Endothelial cell of umbilical vein (primary cell): ENCODE measurements at regions not wholly inside any gene's neighbourhood (a gene's known extent, or its start where the extent isn't known, plus 50 kb on each side); places are given as distances from the start of the nearest gene placed in this dataset.

Experiments used
- BruUV-seq: library from RNA; stranded (reverse); fragments of 400-500 nt; replicated peaks from 2 replicates; lab custom pipeline; 2021; lab: Mats Ljungman, UMichigan
- CTCF ChIA-PET: fragments of 300-600, 350-600 bp; sonication (Branson Sonifier 250); formaldehyde crosslinking; loops from one replicate; lab custom pipeline; 2021; ENCODE audit warnings: antibody characterized with exemption, inconsistent platforms; lab: Charles Lee
- POLR2A ChIA-PET: fragments of 300-600, 350-600 bp; sonication (Branson Sonifier 250); formaldehyde crosslinking; loops from one replicate; lab custom pipeline; 2021; ENCODE audit warnings: antibody characterized with exemption, inconsistent platforms; lab: Charles Lee
- DNase-seq: peaks from one replicate; pipeline ENCODE4 v3.0.0-alpha.2; 2011; ENCODE audit warnings: low read depth, low spot score
- FAIRE-seq: peaks from 2 replicates; lab custom pipeline; 2011; peaks lifted over from hg19 to GRCh38; lab: Jason Lieb, UNC
- H2AFZ ChIP-seq: 2 replicates; pipeline ENCODE4 v1.6.0; 2012; ENCODE audit warnings: low read depth, low read length, control low read depth, inconsistent platforms
- H3K27ac ChIP-seq: 2 replicates; pipeline ENCODE4 v1.5.1; 2011; ENCODE audit warnings: low read depth, mild to moderate bottlenecking, control low read depth, low read length, moderate library complexity; ENCODE audit not compliant: insufficient read depth
- H3K27me3 ChIP-seq, 2 experiments: 2 replicates each; pipeline versions ENCODE4 v1.6.0 to v1.6.1; 2011; ENCODE audit warnings: low read length in 2 of 2, mixed read lengths in 1 of 2; ENCODE audit not compliant: control insufficient read depth in 2 of 2, insufficient read depth in 2 of 2
- H3K36me3 ChIP-seq, 2 experiments: 2 replicates in 1 of 2; 3 replicates in 1 of 2; pipeline ENCODE4 v1.5.1; 2011; ENCODE audit warnings: low read length in 2 of 2, mild to moderate bottlenecking in 1 of 2, moderate library complexity in 1 of 2; ENCODE audit not compliant: control insufficient read depth in 2 of 2, insufficient read depth in 2 of 2; ENCODE audit errors: extremely low read depth in 1 of 2
- H3K4me1 ChIP-seq: 3 replicates; pipeline ENCODE4 v1.5.1; 2011; ENCODE audit warnings: mild to moderate bottlenecking, low read length; ENCODE audit not compliant: control insufficient read depth, insufficient read depth; ENCODE audit errors: extremely low read depth
- H3K4me2 ChIP-seq: 2 replicates; pipeline ENCODE4 v1.6.1; 2011; ENCODE audit warnings: low read length, control low read depth, mixed read lengths; ENCODE audit not compliant: insufficient read depth
- H3K4me3 ChIP-seq, 3 experiments: fragments of 200-600 bp in 1 of 3; sonication (generic), shearing (Covaris generic) in 1 of 3; replicated peaks in 1 of 3; 2 replicates each; pipeline ENCODE4 v1.5.1; 2011 to 2016; ENCODE audit warnings: control low read depth in 3 of 3, low read length in 3 of 3, mild to moderate bottlenecking in 2 of 3, inconsistent platforms in 1 of 3, low read depth in 1 of 3, moderate library complexity in 1 of 3; ENCODE audit not compliant: insufficient read depth in 1 of 3
- H3K79me2 ChIP-seq: 2 replicates; pipeline ENCODE4 v1.6.0; 2012; ENCODE audit warnings: low read length, inconsistent platforms; ENCODE audit not compliant: control insufficient read depth, insufficient read depth
- H3K9ac ChIP-seq: replicated peaks from 2 replicates; pipeline ENCODE3; 2011; ENCODE audit warnings: low read length, control low read depth; ENCODE audit not compliant: insufficient read depth; ENCODE audit errors: extremely low read depth
- H3K9me1 ChIP-seq: replicated peaks from 3 replicates; pipeline ENCODE4 v1.6.0; 2011; ENCODE audit warnings: mild to moderate bottlenecking, low read length; ENCODE audit not compliant: control insufficient read depth, insufficient read depth; ENCODE audit errors: extremely low read depth
- H3K9me3 ChIP-seq: replicated peaks from 2 replicates; pipeline ENCODE4 v1.5.1; 2012; ENCODE audit warnings: low read length, inconsistent platforms; ENCODE audit not compliant: control insufficient read depth, insufficient read depth
- H4K20me1 ChIP-seq: replicated peaks from 2 replicates; pipeline ENCODE3; 2011; ENCODE audit warnings: mild to moderate bottlenecking, low read length; ENCODE audit not compliant: control insufficient read depth, insufficient read depth; ENCODE audit errors: extremely low read depth
- EZH2 ChIP-seq: IDR thresholded peaks from 2 replicates; pipeline ENCODE4 v1.6.1; 2012; ENCODE audit warnings: borderline replicate concordance, low read depth, mild to moderate bottlenecking, moderate library complexity, low read length, inconsistent platforms; ENCODE audit not compliant: severe bottlenecking
- FOS ChIP-seq: IDR thresholded peaks from 2 replicates; pipeline ENCODE4 v1.6.1; 2011; ENCODE audit warnings: mild to moderate bottlenecking, low read length, moderate library complexity, borderline replicate concordance; ENCODE audit not compliant: insufficient read depth
- GATA2 ChIP-seq: IDR thresholded peaks from 2 replicates; pipeline ENCODE4 v1.7.0; 2011; ENCODE audit warnings: low read depth, mild to moderate bottlenecking, moderate library complexity, mixed read lengths, low read length; ENCODE audit not compliant: insufficient read length, insufficient read depth
- JUN ChIP-seq: IDR thresholded peaks from 2 replicates; pipeline ENCODE4 v1.6.1; 2011; ENCODE audit warnings: borderline replicate concordance, low read depth; ENCODE audit not compliant: insufficient read length, insufficient read depth
- MYC ChIP-seq: IDR thresholded peaks from one replicate; pipeline ENCODE4 v1.6.1; 2011; ENCODE audit warnings: mild to moderate bottlenecking, low read depth, low read length
- POLR2A ChIP-seq: IDR thresholded peaks from 2 replicates; pipeline ENCODE4 v1.6.1; 2012; ENCODE audit warnings: low read depth, mild to moderate bottlenecking, control low read depth, low read length
- POLR2AphosphoS5 ChIP-seq: IDR thresholded peaks from 2 replicates; pipeline ENCODE4 v1.6.1; 2012; ENCODE audit warnings: low read depth, mild to moderate bottlenecking, control low read depth, low read length, moderate library complexity; ENCODE audit not compliant: insufficient read depth
- dilution Hi-C: fragments of 300-500 bp; cut with MboI; formaldehyde crosslinking; loops from one replicate; pipeline ENCODE4 v1.15.0; 2019; ENCODE audit warnings: low sequenced_read_pairs; ENCODE audit not compliant: extremely low pct_ligation_motif_present
- intact Hi-C: fragments of 100-400 bp; cut with micrococcal nuclease; formaldehyde crosslinking; loops from one replicate; pipeline ENCODE4 v1.10.0; 2022
- TF ChIP-seq, protein P1 (sequence below), 2 donors: IDR thresholded peaks; 1 replicate in 1 of 2; 2 replicates in 1 of 2; pipeline ENCODE4 v1.5.1; 2011; ENCODE audit warnings: low read length in 2 of 2, mild to moderate bottlenecking in 2 of 2, moderate library complexity in 2 of 2, control low read depth in 1 of 2, inconsistent platforms in 1 of 2, low read depth in 1 of 2; ENCODE audit not compliant: insufficient read depth in 1 of 2; ENCODE audit errors: extremely low read depth in 1 of 2
- TF ChIP-seq, protein P2 (sequence below): IDR thresholded peaks from 2 replicates; pipeline ENCODE4 v1.6.1; 2011; ENCODE audit not compliant: insufficient read depth, insufficient read length

DNA sequence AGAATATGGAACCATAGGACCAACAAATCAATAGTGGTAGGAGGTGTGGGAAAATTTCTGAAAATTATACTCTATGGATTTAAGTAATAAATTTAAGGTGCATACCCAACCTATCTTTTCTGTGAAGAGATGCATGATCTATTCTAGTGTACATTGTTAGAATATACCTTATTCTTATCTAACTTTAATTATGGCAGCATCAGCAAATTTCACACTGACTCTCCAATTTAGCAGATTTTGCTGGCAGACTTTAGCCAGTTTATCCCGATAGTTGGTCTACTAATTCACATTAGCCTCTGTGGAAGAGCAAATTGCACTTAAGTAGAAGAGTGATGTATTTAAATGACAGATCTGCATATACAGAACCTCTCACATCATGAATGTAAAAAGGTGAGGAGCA lies 400.0 kb downstream of the PLA2G4A start:
- dilution Hi-C loops (no loop called here), intact Hi-C loops (no loop called here)
- TF ChIP-seq, protein P1, sequence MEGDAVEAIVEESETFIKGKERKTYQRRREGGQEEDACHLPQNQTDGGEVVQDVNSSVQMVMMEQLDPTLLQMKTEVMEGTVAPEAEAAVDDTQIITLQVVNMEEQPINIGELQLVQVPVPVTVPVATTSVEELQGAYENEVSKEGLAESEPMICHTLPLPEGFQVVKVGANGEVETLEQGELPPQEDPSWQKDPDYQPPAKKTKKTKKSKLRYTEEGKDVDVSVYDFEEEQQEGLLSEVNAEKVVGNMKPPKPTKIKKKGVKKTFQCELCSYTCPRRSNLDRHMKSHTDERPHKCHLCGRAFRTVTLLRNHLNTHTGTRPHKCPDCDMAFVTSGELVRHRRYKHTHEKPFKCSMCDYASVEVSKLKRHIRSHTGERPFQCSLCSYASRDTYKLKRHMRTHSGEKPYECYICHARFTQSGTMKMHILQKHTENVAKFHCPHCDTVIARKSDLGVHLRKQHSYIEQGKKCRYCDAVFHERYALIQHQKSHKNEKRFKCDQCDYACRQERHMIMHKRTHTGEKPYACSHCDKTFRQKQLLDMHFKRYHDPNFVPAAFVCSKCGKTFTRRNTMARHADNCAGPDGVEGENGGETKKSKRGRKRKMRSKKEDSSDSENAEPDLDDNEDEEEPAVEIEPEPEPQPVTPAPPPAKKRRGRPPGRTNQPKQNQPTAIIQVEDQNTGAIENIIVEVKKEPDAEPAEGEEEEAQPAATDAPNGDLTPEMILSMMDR (IDR thresholded peaks at IDR 0.05; ENCODE audit: extremely low read depth in 1 of 2, insufficient read depth in 1 of 2, low read depth in 1 of 2, low read length in 2 of 2), result no peak
- TF ChIP-seq, protein P2, sequence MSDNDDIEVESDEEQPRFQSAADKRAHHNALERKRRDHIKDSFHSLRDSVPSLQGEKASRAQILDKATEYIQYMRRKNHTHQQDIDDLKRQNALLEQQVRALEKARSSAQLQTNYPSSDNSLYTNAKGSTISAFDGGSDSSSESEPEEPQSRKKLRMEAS, result no peak
- TF ChIP-seq EZH2 (no peak), POLR2AphosphoS5 (no peak), JUN (no peak), GATA2 (no peak), FOS (no peak), POLR2A (no peak), MYC (no peak)
- no peak overlapping the region for H3K4me2 ChIP-seq
- no peaks in the 10 kb centered on the region for H3K9me3 ChIP-seq
- no peak overlapping the region for H3K9ac ChIP-seq
- FAIRE-seq, result no peak
- ChIA-PET CTCF (no interaction called here), POLR2A (no interaction called here)
- no peak overlapping the region for H2AFZ ChIP-seq
- H3K27ac ChIP-seq, result no peak overlapping the region
- H3K36me3 ChIP-seq, result no peaks in the 10 kb centered on the region
- no peaks in the 10 kb centered on the region for H3K79me2 ChIP-seq
- no peak for DNase-seq
- H3K27me3 ChIP-seq, result no peaks in the 10 kb centered on the region
- H4K20me1 ChIP-seq, result no peaks in the 10 kb centered on the region
- H3K9me1 ChIP-seq, result no peaks in the 10 kb centered on the region
- no peak overlapping the region for H3K4me3 ChIP-seq
- H3K4me1 ChIP-seq, result no peaks in the 10 kb centered on the region
- no TSS peak for BruUV-seq
